HCT116 (cell line): ENCODE measurements at regions not wholly inside any gene's neighbourhood (a gene's known extent, or its start where the extent isn't known, plus 50 kb on each side); places are given as distances from the start of the nearest gene placed in this dataset.

Experiments used
- ATAC-seq: fragments of 200-7000 bp; cut with Tn5 transposase; 2 replicates; pipeline ENCODE4 v1.9.1; 2020; ENCODE audit warnings: mild to moderate bottlenecking, moderate library complexity
- BruUV-seq: library from RNA; stranded (reverse); fragments of 400-500 nt; replicated peaks from 2 replicates; lab custom pipeline; 2021; lab: Mats Ljungman, UMichigan
- CTCF ChIA-PET: fragments of 300-600 bp; sonication (Branson Sonifier 250); formaldehyde crosslinking; loops from one replicate; lab custom pipeline; 2021; ENCODE audit warnings: antibody characterized with exemption; lab: Charles Lee
- POLR2A ChIA-PET: fragments of 300-600, 350-600 bp; sonication (Branson Sonifier 250); formaldehyde crosslinking; loops from one replicate; lab custom pipeline; 2021; ENCODE audit warnings: antibody characterized with exemption; lab: Charles Lee
- RAD21 ChIA-PET, 2 experiments: fragments of 300-600 bp; sonication (Branson Sonifier 250); formaldehyde crosslinking; loops; one replicate each; lab custom pipeline; 2023; ENCODE audit warnings: low total read pairs in 2 of 2; ENCODE audit not compliant: uncharacterized antibody in 2 of 2, unreplicated experiment in 2 of 2, low non-redundant PET in 1 of 2; lab: Charles Lee
- DNase-seq: peaks from one replicate; pipeline ENCODE4 v3.0.0-alpha.2; 2010; ENCODE audit warnings: low read depth, low spot score
- H2AFZ ChIP-seq: fragments of 200-600 bp; shearing (Covaris generic), sonication (generic); 2 replicates; pipeline ENCODE4 v1.6.1; 2017; ENCODE audit warnings: low read depth, mixed run types, mixed read lengths, antibody characterized with exemption, low read length; ENCODE audit not compliant: poor library complexity, severe bottlenecking
- H3K27ac ChIP-seq: 2 replicates; pipeline ENCODE4 v1.5.1; 2012; ENCODE audit warnings: low read depth, low read length
- H3K27me3 ChIP-seq: fragments of 200-600 bp; sonication (generic); 2 replicates; pipeline ENCODE4 v1.6.1; 2016; ENCODE audit warnings: mixed run types, low read length, mixed read lengths; ENCODE audit not compliant: insufficient read depth
- H3K36me3 ChIP-seq, 2 experiments: fragments of 200-500 bp in 1 of 2; fragments of 200-600 bp in 1 of 2; sonication (Bioruptor generic) in 1 of 2; sonication (generic) in 1 of 2; 2 replicates each; pipeline versions ENCODE4 v1.5.1 to v1.6.1; 2014 to 2016; ENCODE audit warnings: low read length in 2 of 2, inconsistent platforms in 1 of 2, mixed read lengths in 1 of 2, mixed run types in 1 of 2; ENCODE audit not compliant: insufficient read depth in 2 of 2, control insufficient read depth in 1 of 2
- H3K4me1 ChIP-seq, 2 experiments: fragments of 200-600 bp in 1 of 2; sonication (generic) in 1 of 2; 2 replicates each; pipeline versions ENCODE4 v1.5.1 to v1.6.1; 2012 to 2017; ENCODE audit warnings: low read length in 2 of 2, inconsistent platforms in 1 of 2, mild to moderate bottlenecking in 1 of 2, mixed read lengths in 1 of 2, mixed run types in 1 of 2, moderate library complexity in 1 of 2; ENCODE audit not compliant: insufficient read depth in 2 of 2, control insufficient read depth in 1 of 2
- H3K4me2 ChIP-seq: fragments of 200-600 bp; sonication (generic); 2 replicates; pipeline ENCODE4 v1.6.1; 2017; ENCODE audit warnings: mixed run types, low read length, mixed read lengths
- H3K4me3 ChIP-seq, 2 experiments: fragments of 200-600 bp in 1 of 2; sonication (generic) in 1 of 2; replicated peaks in 1 of 2; 2 replicates each; pipeline ENCODE4 v1.5.1; 2011 to 2016; ENCODE audit warnings: low read length in 2 of 2, control low read depth in 1 of 2, low read depth in 1 of 2, mild to moderate bottlenecking in 1 of 2, mixed read lengths in 1 of 2, mixed run types in 1 of 2
- H3K79me2 ChIP-seq: fragments of 200-600 bp; sonication (generic); 2 replicates; pipeline ENCODE4 v1.6.1; 2017; ENCODE audit warnings: mild to moderate bottlenecking, mixed run types, low read length, moderate library complexity, mixed read lengths; ENCODE audit not compliant: insufficient read depth
- H3K9ac ChIP-seq: fragments of 200-600 bp; sonication (generic); 2 replicates; pipeline ENCODE4 v1.6.1; 2016; ENCODE audit warnings: low read length, mixed read lengths
- H3K9me2 ChIP-seq: fragments of 200-600 bp; sonication (generic), shearing (Covaris generic); 2 replicates; pipeline ENCODE4 v1.6.1; 2017; ENCODE audit warnings: mixed run types, mild to moderate bottlenecking, moderate library complexity; ENCODE audit not compliant: insufficient read depth
- H3K9me3 ChIP-seq, 2 experiments: fragments of 200-500 bp in 1 of 2; fragments of 200-600 bp in 1 of 2; sonication (Bioruptor generic) in 1 of 2; sonication (generic) in 1 of 2; 2 replicates each; pipeline ENCODE4 v1.6.1; 2014 to 2017; ENCODE audit warnings: low read length in 2 of 2, mixed read lengths in 2 of 2, inconsistent platforms in 1 of 2, low read depth in 1 of 2, mild to moderate bottlenecking in 1 of 2, mixed run types in 1 of 2, moderate library complexity in 1 of 2; ENCODE audit not compliant: control insufficient read depth in 1 of 2, insufficient read depth in 1 of 2
- H4K20me1 ChIP-seq: fragments of 200-600 bp; sonication (generic), shearing (Covaris generic); 2 replicates; pipeline ENCODE4 v1.6.1; 2017; ENCODE audit warnings: mixed run types, mild to moderate bottlenecking, moderate library complexity; ENCODE audit not compliant: insufficient read depth
- CBX3 ChIP-seq: IDR thresholded peaks from 2 replicates; pipeline ENCODE4 v1.6.1; 2012; ENCODE audit warnings: low read depth
- EGR1 ChIP-seq: IDR thresholded peaks from 2 replicates; pipeline ENCODE4 v1.6.1; 2012; ENCODE audit warnings: low read depth
- EZH2 ChIP-seq: fragments of 200-600 bp; sonication (generic); IDR thresholded peaks from 2 replicates; pipeline ENCODE4 v1.6.1; 2017; ENCODE audit warnings: antibody characterized with exemption, mixed run types
- EZH2phosphoT487 ChIP-seq: fragments of 200-600 bp; IDR thresholded peaks from 2 replicates; pipeline ENCODE4 v1.6.1; 2018; ENCODE audit warnings: antibody characterized with exemption, borderline replicate concordance
- RAD21 ChIP-seq: IDR thresholded peaks from 2 replicates; pipeline ENCODE4 v1.6.1; 2012; ENCODE audit warnings: low read depth, mild to moderate bottlenecking
- SIN3A ChIP-seq: IDR thresholded peaks from 2 replicates; pipeline ENCODE4 v1.6.1; 2012; ENCODE audit warnings: low read depth
- SP1 ChIP-seq: IDR thresholded peaks from 2 replicates; pipeline ENCODE4 v1.6.1; 2012; ENCODE audit warnings: low read depth
- SRF ChIP-seq: IDR thresholded peaks from 2 replicates; pipeline ENCODE4 v1.6.1; 2012; ENCODE audit warnings: low read depth
- TCF7L2 ChIP-seq: IDR thresholded peaks from 2 replicates; pipeline ENCODE4 v1.7.0; 2011; ENCODE audit warnings: borderline replicate concordance, inconsistent platforms; ENCODE audit not compliant: insufficient read depth, insufficient read length; ENCODE audit errors: extremely low read depth
- ZFX ChIP-seq: fragments of 450-650 bp; IDR thresholded peaks from 2 replicates; pipeline ENCODE4 v1.6.1; 2017
- ZNF274 ChIP-seq: fragments of 200-500 bp; sonication (Bioruptor generic); IDR thresholded peaks from 2 replicates; pipeline ENCODE4 v1.6.1; 2014; ENCODE audit warnings: mild to moderate bottlenecking, low read depth, low read length, inconsistent platforms
- intact Hi-C: fragments of 100-400 bp; cut with micrococcal nuclease; formaldehyde crosslinking; loops from 2 replicates; pipeline ENCODE4 v1.10.0; 2022
- TF ChIP-seq, protein P1 (sequence below): IDR thresholded peaks from 2 replicates; pipeline ENCODE4 v1.6.1; 2012; ENCODE audit warnings: low read depth
- TF ChIP-seq, protein P2 (sequence below): IDR thresholded peaks from 2 replicates; pipeline ENCODE4 v1.6.1; 2011; ENCODE audit warnings: mild to moderate bottlenecking, low read length, moderate library complexity; ENCODE audit not compliant: insufficient replicate concordance; ENCODE audit errors: extremely low read depth

DNA sequence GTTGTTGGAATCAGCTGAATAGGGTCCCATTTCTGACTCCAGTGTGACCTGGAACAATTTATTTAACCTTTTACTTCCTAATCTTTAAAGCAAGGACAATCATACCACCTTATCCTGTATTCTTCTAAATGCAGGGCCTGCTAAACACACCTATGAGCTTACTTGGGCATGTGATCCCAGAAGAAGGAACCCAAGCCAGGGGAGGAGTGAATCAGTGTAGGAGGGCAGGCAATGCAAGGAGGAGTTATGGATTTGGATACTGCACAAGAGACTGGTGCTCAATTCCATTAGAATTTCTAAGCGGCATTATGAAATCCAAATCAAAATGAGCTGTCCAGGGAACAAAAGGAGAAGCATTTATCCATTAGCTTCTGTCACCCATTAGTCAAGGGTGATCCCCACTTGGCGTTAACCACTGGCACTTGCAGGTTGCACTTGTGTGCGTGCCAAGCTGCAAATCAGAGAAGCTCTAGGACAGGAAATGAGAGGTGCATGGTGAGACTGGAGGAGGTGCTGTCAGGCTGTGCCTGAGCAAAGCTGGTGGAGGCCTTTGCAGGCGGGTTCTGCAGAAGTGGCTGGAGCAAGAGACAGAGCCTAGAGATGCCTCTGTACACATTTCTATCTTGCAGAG is 297.2 kb upstream of the PLXNA2 start:
- no peaks in the 10 kb centered on the region for H3K79me2 ChIP-seq
- H3K27me3 ChIP-seq, result peaks cover 24% of the 10 kb centered on the region; the same call in 1 of the 2 replicates
- no peak overlapping the region for H2AFZ ChIP-seq
- no peak overlapping the region for H3K4me3 ChIP-seq
- POLR2A ChIA-PET, result no interaction called here
- no peak for ATAC-seq
- RAD21 ChIA-PET, result no interaction called here
- H3K9me3 ChIP-seq, result no peaks in the 10 kb centered on the region
- H3K36me3 ChIP-seq, result no peaks in the 10 kb centered on the region
- no peaks in the 10 kb centered on the region for H4K20me1 ChIP-seq
- no peaks in the 10 kb centered on the region for H3K9me2 ChIP-seq
- CTCF ChIA-PET, result no interaction called here
- no TSS peak for BruUV-seq
- H3K4me1 ChIP-seq, result no peaks in the 10 kb centered on the region
- intact Hi-C loops, result no loop called here
- no peak for DNase-seq
- no peak overlapping the region for H3K9ac ChIP-seq
- H3K4me2 ChIP-seq, result no peak overlapping the region
- no peak for TF ChIP-seq RAD21
- TF ChIP-seq EZH2phosphoT487, result no peak
- TF ChIP-seq ZNF274, result no peak
- TF ChIP-seq SIN3A, result no peak
- no peak for TF ChIP-seq CBX3
- TF ChIP-seq EGR1, result no peak
- TF ChIP-seq, protein P1, sequence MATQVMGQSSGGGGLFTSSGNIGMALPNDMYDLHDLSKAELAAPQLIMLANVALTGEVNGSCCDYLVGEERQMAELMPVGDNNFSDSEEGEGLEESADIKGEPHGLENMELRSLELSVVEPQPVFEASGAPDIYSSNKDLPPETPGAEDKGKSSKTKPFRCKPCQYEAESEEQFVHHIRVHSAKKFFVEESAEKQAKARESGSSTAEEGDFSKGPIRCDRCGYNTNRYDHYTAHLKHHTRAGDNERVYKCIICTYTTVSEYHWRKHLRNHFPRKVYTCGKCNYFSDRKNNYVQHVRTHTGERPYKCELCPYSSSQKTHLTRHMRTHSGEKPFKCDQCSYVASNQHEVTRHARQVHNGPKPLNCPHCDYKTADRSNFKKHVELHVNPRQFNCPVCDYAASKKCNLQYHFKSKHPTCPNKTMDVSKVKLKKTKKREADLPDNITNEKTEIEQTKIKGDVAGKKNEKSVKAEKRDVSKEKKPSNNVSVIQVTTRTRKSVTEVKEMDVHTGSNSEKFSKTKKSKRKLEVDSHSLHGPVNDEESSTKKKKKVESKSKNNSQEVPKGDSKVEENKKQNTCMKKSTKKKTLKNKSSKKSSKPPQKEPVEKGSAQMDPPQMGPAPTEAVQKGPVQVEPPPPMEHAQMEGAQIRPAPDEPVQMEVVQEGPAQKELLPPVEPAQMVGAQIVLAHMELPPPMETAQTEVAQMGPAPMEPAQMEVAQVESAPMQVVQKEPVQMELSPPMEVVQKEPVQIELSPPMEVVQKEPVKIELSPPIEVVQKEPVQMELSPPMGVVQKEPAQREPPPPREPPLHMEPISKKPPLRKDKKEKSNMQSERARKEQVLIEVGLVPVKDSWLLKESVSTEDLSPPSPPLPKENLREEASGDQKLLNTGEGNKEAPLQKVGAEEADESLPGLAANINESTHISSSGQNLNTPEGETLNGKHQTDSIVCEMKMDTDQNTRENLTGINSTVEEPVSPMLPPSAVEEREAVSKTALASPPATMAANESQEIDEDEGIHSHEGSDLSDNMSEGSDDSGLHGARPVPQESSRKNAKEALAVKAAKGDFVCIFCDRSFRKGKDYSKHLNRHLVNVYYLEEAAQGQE, result no peak
- TF ChIP-seq SP1, result no peak
- TF ChIP-seq ZFX, result no peak
- no peak for TF ChIP-seq TCF7L2
- TF ChIP-seq SRF, result no peak
- TF ChIP-seq EZH2, result no peak
- TF ChIP-seq, protein P2, sequence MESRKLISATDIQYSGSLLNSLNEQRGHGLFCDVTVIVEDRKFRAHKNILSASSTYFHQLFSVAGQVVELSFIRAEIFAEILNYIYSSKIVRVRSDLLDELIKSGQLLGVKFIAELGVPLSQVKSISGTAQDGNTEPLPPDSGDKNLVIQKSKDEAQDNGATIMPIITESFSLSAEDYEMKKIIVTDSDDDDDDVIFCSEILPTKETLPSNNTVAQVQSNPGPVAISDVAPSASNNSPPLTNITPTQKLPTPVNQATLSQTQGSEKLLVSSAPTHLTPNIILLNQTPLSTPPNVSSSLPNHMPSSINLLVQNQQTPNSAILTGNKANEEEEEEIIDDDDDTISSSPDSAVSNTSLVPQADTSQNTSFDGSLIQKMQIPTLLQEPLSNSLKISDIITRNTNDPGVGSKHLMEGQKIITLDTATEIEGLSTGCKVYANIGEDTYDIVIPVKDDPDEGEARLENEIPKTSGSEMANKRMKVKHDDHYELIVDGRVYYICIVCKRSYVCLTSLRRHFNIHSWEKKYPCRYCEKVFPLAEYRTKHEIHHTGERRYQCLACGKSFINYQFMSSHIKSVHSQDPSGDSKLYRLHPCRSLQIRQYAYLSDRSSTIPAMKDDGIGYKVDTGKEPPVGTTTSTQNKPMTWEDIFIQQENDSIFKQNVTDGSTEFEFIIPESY, result no peak
- H3K27ac ChIP-seq, result no peak overlapping the region
